KMS-11 (cell line): ENCODE measurements at regions not wholly inside any gene's neighbourhood (a gene's known extent, or its start where the extent isn't known, plus 50 kb on each side); places are given as distances from the start of the nearest gene placed in this dataset.
A peak's percentile ranks its signal among the peaks of the same experiment; 100 is the strongest.

Source experiments
- H2AFZ ChIP-seq: fragments of 200-600 bp; sonication (generic); 2 replicates; pipeline ENCODE4 v1.6.1; 2016; ENCODE audit warnings: antibody characterized with exemption, mixed run types, low read depth
- H3K27ac ChIP-seq: fragments of 200-600 bp; sonication (generic); 2 replicates; pipeline ENCODE4 v1.6.1; 2016; ENCODE audit warnings: mild to moderate bottlenecking, mixed run types
- H3K27me3 ChIP-seq: fragments of 200-600 bp; sonication (generic); 2 replicates; pipeline ENCODE4 v1.6.1; 2017; ENCODE audit warnings: mild to moderate bottlenecking, low read depth, mixed run types, moderate library complexity; ENCODE audit not compliant: insufficient read depth
- H3K36me3 ChIP-seq: fragments of 200-600 bp; sonication (generic); 2 replicates; pipeline ENCODE4 v1.6.1; 2017; ENCODE audit warnings: mild to moderate bottlenecking, mixed run types; ENCODE audit not compliant: insufficient read depth
- H3K4me1 ChIP-seq: fragments of 200-600 bp; sonication (generic); 2 replicates; pipeline ENCODE4 v1.6.1; 2016; ENCODE audit warnings: mild to moderate bottlenecking, low read depth, mixed run types; ENCODE audit not compliant: poor library complexity, severe bottlenecking
- H3K4me2 ChIP-seq: fragments of 200-600 bp; sonication (generic); 2 replicates; pipeline ENCODE4 v1.7.0; 2016; ENCODE audit warnings: mild to moderate bottlenecking, mixed run types
- H3K4me3 ChIP-seq: fragments of 200-600 bp; sonication (generic); IDR thresholded peaks from 2 replicates; pipeline ENCODE4 v1.6.1; 2017; ENCODE audit warnings: low read depth, low read length, mixed read lengths; ENCODE audit not compliant: insufficient read depth
- H3K79me2 ChIP-seq: fragments of 200-600 bp; sonication (generic); 2 replicates; pipeline ENCODE4 v1.6.1; 2016; ENCODE audit warnings: low read depth, mixed run types; ENCODE audit not compliant: insufficient read depth
- H3K9ac ChIP-seq: fragments of 200-600 bp; sonication (generic); 2 replicates; pipeline ENCODE4 v1.6.1; 2016; ENCODE audit warnings: mild to moderate bottlenecking, mixed run types
- H4K20me1 ChIP-seq: fragments of 200-600 bp; sonication (generic); 2 replicates; pipeline ENCODE4 v1.6.1; 2016; ENCODE audit warnings: mild to moderate bottlenecking, mixed run types; ENCODE audit not compliant: insufficient read depth
- CTCF ChIP-seq: fragments of 200-600 bp; sonication (generic); conservative IDR thresholded peaks from 2 replicates; pipeline ENCODE4 v1.6.1; 2017; ENCODE audit warnings: low read depth, mild to moderate bottlenecking, antibody characterized with exemption, low read length, moderate library complexity, mixed read lengths

- Histone ChIP-seq H3K9ac (no peak overlapping the region), H3K4me1 (no peaks in the 10 kb centered on the region), H3K27me3 (no peaks in the 10 kb centered on the region), H3K4me3 (no peak overlapping the region), H3K4me2 (no peak overlapping the region), H4K20me1 (no peaks in the 10 kb centered on the region), H3K36me3 (no peaks in the 10 kb centered on the region), H3K79me2 (no peaks in the 10 kb centered on the region), H2AFZ (no peak overlapping the region), H3K27ac (no peak overlapping the region)
- TF ChIP-seq CTCF: no peak
Measured at GRCh38 chr17:12536472-12536871, 129.2 kb upstream of the MYOCD start.

GRCh38 chr17:12537436-12537835 is 128.3 kb upstream of the MYOCD start:
- Histone ChIP-seq H3K4me2 (no peak overlapping the region), H4K20me1 (no peaks in the 10 kb centered on the region), H3K27me3 (no peaks in the 10 kb centered on the region), H3K4me3 (no peak overlapping the region), H3K27ac (no peak overlapping the region), H3K9ac (no peak overlapping the region), H3K79me2 (no peaks in the 10 kb centered on the region), H2AFZ (no peak overlapping the region), H3K36me3 (no peaks in the 10 kb centered on the region), H3K4me1 (no peaks in the 10 kb centered on the region)
- TF ChIP-seq CTCF: no peak

- Histone ChIP-seq H3K27ac (no peak overlapping the region), H3K79me2 (no peaks in the 10 kb centered on the region), H3K27me3 (no peaks in the 10 kb centered on the region), H3K36me3 (no peaks in the 10 kb centered on the region), H3K4me3 (no peak overlapping the region), H3K4me2 (no peak overlapping the region), H3K4me1 (no peaks in the 10 kb centered on the region), H4K20me1 (no peaks in the 10 kb centered on the region), H2AFZ (no peak overlapping the region), H3K9ac (no peak overlapping the region)
- no peak for TF ChIP-seq CTCF
Measured at GRCh38 chr17:12538003-12538402, 127.7 kb upstream of the MYOCD start.

GRCh38 chr17:12545877-12546513 is 119.7 kb upstream of the MYOCD start:
- H3K9ac ChIP-seq: no peak overlapping the region
- H3K79me2 ChIP-seq: no peaks in the 10 kb centered on the region
- TF ChIP-seq CTCF: peak; percentile 33; the same call in 1 of the 2 replicates
- H3K4me1 ChIP-seq: no peaks in the 10 kb centered on the region
- no peak overlapping the region for H3K4me3 ChIP-seq
- H3K4me2 ChIP-seq: no peak overlapping the region
- no peaks in the 10 kb centered on the region for H3K36me3 ChIP-seq
- H2AFZ ChIP-seq: no peak overlapping the region
- no peaks in the 10 kb centered on the region for H4K20me1 ChIP-seq
- no peaks in the 10 kb centered on the region for H3K27me3 ChIP-seq
- no peak overlapping the region for H3K27ac ChIP-seq
